WTC11 (cell line): ENCODE measurements at regions not wholly inside any gene's neighbourhood (a gene's known extent, or its start where the extent isn't known, plus 50 kb on each side); places are given as distances from the start of the nearest gene placed in this dataset.

Experiments
- ATAC-seq: fragments of 200-7000 bp; cut with Tn5 transposase; 2 replicates; pipeline ENCODE4 v1.10.0; 2021; ENCODE audit warnings: mild to moderate bottlenecking, moderate library complexity
- CTCF ChIA-PET: fragments of 300-600 bp; sonication (Branson Sonifier 250); formaldehyde crosslinking; loops from one replicate; lab custom pipeline; 2021; ENCODE audit warnings: antibody characterized with exemption; lab: Charles Lee
- POLR2A ChIA-PET: fragments of 350-600 bp; sonication (Branson Sonifier 250); formaldehyde crosslinking; loops from one replicate; lab custom pipeline; 2021; ENCODE audit warnings: antibody characterized with exemption; lab: Charles Lee
- DNase-seq: peaks from one replicate; pipeline ENCODE4 v3.0.0; 2021; ENCODE audit warnings: low spot score
- H3K27ac Mint-ChIP-seq: 2 replicates; pipeline ENCODE4 v1.8.0; 2021; ENCODE audit warnings: mixed read lengths
- H3K27me3 Mint-ChIP-seq: 2 replicates; pipeline ENCODE4 v1.8.0; 2021; ENCODE audit warnings: low read depth, mild to moderate bottlenecking, moderate library complexity, mixed read lengths
- H3K36me3 Mint-ChIP-seq: 2 replicates; pipeline ENCODE4 v1.8.0; 2021; ENCODE audit warnings: mixed read lengths
- H3K4me1 Mint-ChIP-seq: 2 replicates; pipeline ENCODE4 v1.8.0; 2022; ENCODE audit warnings: mixed read lengths
- H3K4me3 Mint-ChIP-seq: 2 replicates; pipeline ENCODE4 v1.8.0; 2021; ENCODE audit warnings: mild to moderate bottlenecking, moderate library complexity, mixed read lengths
- H3K9me3 Mint-ChIP-seq: 2 replicates; pipeline ENCODE4 v1.8.0; 2021; ENCODE audit warnings: mixed read lengths
- AR ChIP-seq: fragments of 250-450 bp; sonication (Bioruptor Pico); IDR thresholded peaks from 2 replicates; pipeline ENCODE4 v1.9.0; 2021; ENCODE audit warnings: mild to moderate bottlenecking
- ARID4B ChIP-seq: sonication (generic); formaldehyde crosslinking; IDR thresholded peaks from 2 replicates; pipeline ENCODE4 v1.8.0; 2023; ENCODE audit warnings: missing genetic modification reagents, mild to moderate bottlenecking, borderline replicate concordance
- ATF1 ChIP-seq: sonication (generic); formaldehyde crosslinking; IDR thresholded peaks from 2 replicates; pipeline ENCODE4 v1.8.1; 2023; ENCODE audit warnings: mild to moderate bottlenecking, moderate library complexity, missing genetic modification reagents
- ATF3 ChIP-seq: sonication (generic); formaldehyde crosslinking; conservative IDR thresholded peaks from 2 replicates; pipeline ENCODE4 v1.8.1; 2022; ENCODE audit warnings: mild to moderate bottlenecking, missing genetic modification reagents
- CTCF ChIP-seq: fragments of 200-600 bp; IDR thresholded peaks from 2 replicates; pipeline ENCODE4 v1.8.0; 2022; ENCODE audit warnings: antibody characterized with exemption
- E2F1 ChIP-seq: sonication (generic); formaldehyde crosslinking; IDR thresholded peaks from 2 replicates; pipeline ENCODE4 v1.8.0; 2022; ENCODE audit warnings: mild to moderate bottlenecking, missing genetic modification reagents
- E2F5 ChIP-seq: sonication (generic); formaldehyde crosslinking; IDR thresholded peaks from 2 replicates; pipeline ENCODE4 v1.8.1; 2022; ENCODE audit warnings: mild to moderate bottlenecking, moderate library complexity, missing genetic modification reagents
- ETV6 ChIP-seq: sonication (generic); formaldehyde crosslinking; IDR thresholded peaks from 2 replicates; pipeline ENCODE4 v1.8.1; 2022; ENCODE audit warnings: mild to moderate bottlenecking, missing genetic modification reagents
- FOXJ3 ChIP-seq: sonication (generic); formaldehyde crosslinking; IDR thresholded peaks from 2 replicates; pipeline ENCODE4 v1.9.0; 2021; ENCODE audit warnings: missing genetic modification reagents, mild to moderate bottlenecking, borderline replicate concordance
- GABPB1 ChIP-seq: sonication (generic); formaldehyde crosslinking; IDR thresholded peaks from 2 replicates; pipeline ENCODE4 v1.8.1; 2023; ENCODE audit warnings: mild to moderate bottlenecking, missing genetic modification reagents
- MAX ChIP-seq: sonication (generic); formaldehyde crosslinking; IDR thresholded peaks from 2 replicates; pipeline ENCODE4 v1.8.0; 2022; ENCODE audit warnings: mild to moderate bottlenecking, missing genetic modification reagents
- SMAD3 ChIP-seq: sonication (generic); formaldehyde crosslinking; IDR thresholded peaks from 2 replicates; pipeline ENCODE4 v1.8.0; 2022; ENCODE audit warnings: missing genetic modification reagents, mild to moderate bottlenecking, borderline replicate concordance
- TEAD4 ChIP-seq: sonication (generic); formaldehyde crosslinking; IDR thresholded peaks from 2 replicates; pipeline ENCODE4 v1.8.0; 2022; ENCODE audit warnings: mild to moderate bottlenecking, missing genetic modification reagents
- TP53 ChIP-seq: sonication (generic); formaldehyde crosslinking; IDR thresholded peaks from 2 replicates; pipeline ENCODE4 v1.8.1; 2023; ENCODE audit warnings: mild to moderate bottlenecking, missing genetic modification reagents
- ZMAT4 ChIP-seq: fragments of 250-450 bp; sonication (Bioruptor Pico); IDR thresholded peaks from 2 replicates; pipeline ENCODE4 v1.9.0; 2021; ENCODE audit warnings: mild to moderate bottlenecking
- ZNF232 ChIP-seq: sonication (generic); formaldehyde crosslinking; IDR thresholded peaks from 2 replicates; pipeline ENCODE4 v1.8.0; 2022; ENCODE audit warnings: mild to moderate bottlenecking, missing genetic modification reagents
- ZNF317 ChIP-seq: sonication (generic); formaldehyde crosslinking; IDR thresholded peaks from 2 replicates; pipeline ENCODE4 v1.8.1; 2023; ENCODE audit warnings: low read depth, mild to moderate bottlenecking, moderate library complexity, missing genetic modification reagents, borderline replicate concordance
- ZNF512 ChIP-seq: sonication (generic); formaldehyde crosslinking; IDR thresholded peaks from 2 replicates; pipeline ENCODE4 v1.8.1; 2022; ENCODE audit warnings: missing genetic modification reagents, borderline replicate concordance

GRCh38 chr13:105059786-105060185 is 1475.7 kb downstream of the EFNB2 start (continued):
- TF ChIP-seq ARID4B (no peak), MAX (CRISPR knock-in tag) (no peak), FOXJ3 (CRISPR knock-in tag) (no peak)
- TF ChIP-seq, all 79 proteins: peak for 0

GRCh38 chr13:105058517-105058916 is 1476.9 kb downstream of the EFNB2 start:
- TF ChIP-seq ZNF317 (CRISPR knock-in tag), result no peak
- no peak for TF ChIP-seq ATF1 (CRISPR knock-in tag)
- no peak for TF ChIP-seq E2F5 (CRISPR knock-in tag)
- TF ChIP-seq ATF3, result no peak
- ATAC-seq, result no peak
- DNase-seq, result no peak
- H3K4me1 Mint-ChIP-seq, result no peaks in the 10 kb centered on the region
- POLR2A ChIA-PET, result no interaction called here
- CTCF ChIA-PET, result no interaction called here
- H3K9me3 Mint-ChIP-seq, result no peaks in the 10 kb centered on the region
- no peak overlapping the region for H3K4me3 Mint-ChIP-seq
- H3K27ac Mint-ChIP-seq, result no peak overlapping the region
- H3K27me3 Mint-ChIP-seq, result no peaks in the 10 kb centered on the region
- H3K36me3 Mint-ChIP-seq, result no peaks in the 10 kb centered on the region

GRCh38 chr13:105052711-105053110 is 1482.8 kb downstream of the EFNB2 start:
- no peaks in the 10 kb centered on the region for H3K36me3 Mint-ChIP-seq
- ChIA-PET POLR2A (no interaction called here), CTCF (no interaction called here)
- no peak for ATAC-seq
- H3K9me3 Mint-ChIP-seq, result no peaks in the 10 kb centered on the region
- H3K27me3 Mint-ChIP-seq, result no peaks in the 10 kb centered on the region
- DNase-seq, result no peak
- no peak overlapping the region for H3K27ac Mint-ChIP-seq
- no peaks in the 10 kb centered on the region for H3K4me1 Mint-ChIP-seq
- no peak overlapping the region for H3K4me3 Mint-ChIP-seq
- TF ChIP-seq AR (CRISPR knock-in tag), result no peak
- no peak for TF ChIP-seq MAX (CRISPR knock-in tag)
- TF ChIP-seq GABPB1 (CRISPR knock-in tag), result no peak
- TF ChIP-seq TP53, result no peak
- TF ChIP-seq E2F1 (CRISPR knock-in tag), result no peak
- TF ChIP-seq ZNF512 (CRISPR knock-in tag), result no peak
- no peak for TF ChIP-seq ZNF232 (CRISPR knock-in tag)
- TF ChIP-seq ZMAT4 (CRISPR knock-in tag), result no peak
- no peak for TF ChIP-seq ATF3
- no peak for TF ChIP-seq CTCF
- TF ChIP-seq ATF1 (CRISPR knock-in tag), result no peak
- TF ChIP-seq TEAD4 (CRISPR knock-in tag), result no peak
- no peak for TF ChIP-seq ETV6
- TF ChIP-seq SMAD3 (CRISPR knock-in tag), result no peak
